ENCODE measurements at regions not wholly inside any gene's neighbourhood (a gene's known extent, or its start where the extent isn't known, plus 50 kb on each side); places are given as distances from the start of the nearest gene placed in this dataset.

DNA sequence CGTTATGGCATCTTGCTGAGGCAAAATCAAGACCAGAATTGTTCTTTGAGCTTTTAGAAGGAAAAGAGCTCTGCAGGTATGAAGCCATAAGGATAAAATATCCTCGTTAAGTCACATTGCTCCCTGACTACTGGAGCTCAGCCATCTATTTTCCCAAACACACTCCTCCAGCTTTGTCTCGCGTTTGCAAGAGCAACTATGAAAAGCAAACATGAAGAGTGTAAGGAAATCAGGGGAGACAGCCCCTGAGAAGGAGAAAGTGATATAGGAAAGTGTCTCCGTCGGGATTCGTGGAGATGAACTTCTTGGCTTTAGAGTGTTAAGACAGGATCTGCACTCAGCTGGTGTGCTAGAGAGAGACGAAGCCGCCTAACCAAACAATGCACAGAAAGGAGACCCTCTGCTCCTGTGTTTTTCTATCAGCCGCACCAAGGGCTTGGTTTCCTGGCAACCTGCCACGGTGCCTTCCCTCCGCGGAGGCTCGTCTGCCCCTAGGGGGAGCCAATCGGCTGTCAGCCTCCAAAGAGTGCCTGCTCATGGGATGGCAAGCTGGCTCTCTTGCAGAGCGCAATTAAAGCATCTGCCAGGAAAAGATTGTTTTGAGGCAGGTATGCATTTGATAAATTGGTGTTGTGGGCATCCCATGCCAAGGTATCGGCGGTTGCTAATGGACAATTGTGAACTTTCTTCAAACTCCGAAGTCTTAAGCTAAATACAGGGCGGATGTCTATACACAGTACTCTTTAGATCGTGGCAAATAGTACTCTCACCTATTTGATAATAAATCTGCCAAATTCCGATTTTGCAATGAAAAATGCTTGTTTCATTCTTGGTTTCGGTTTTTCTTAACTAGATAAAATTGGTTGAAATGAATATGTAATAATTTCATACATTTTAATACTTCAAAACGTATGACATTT is 603.2 kb downstream of the RNF144B start:
- WGBS: 45% methylated on average over 24 of the region's 24 CpGs
- no peak for DNase-seq (ENCODE audit: extremely low spot score)
- H3K4me1 ChIP-seq (ENCODE audit: insufficient read depth): no peaks in the 10 kb centered on the region
- no peak overlapping the region for H3K27ac ChIP-seq (ENCODE audit: low read depth)
- H3K4me3 ChIP-seq (ENCODE audit: low read depth, low read length): no peak overlapping the region
- H3K36me3 ChIP-seq (ENCODE audit: insufficient read depth): no peaks in the 10 kb centered on the region

DNA sequence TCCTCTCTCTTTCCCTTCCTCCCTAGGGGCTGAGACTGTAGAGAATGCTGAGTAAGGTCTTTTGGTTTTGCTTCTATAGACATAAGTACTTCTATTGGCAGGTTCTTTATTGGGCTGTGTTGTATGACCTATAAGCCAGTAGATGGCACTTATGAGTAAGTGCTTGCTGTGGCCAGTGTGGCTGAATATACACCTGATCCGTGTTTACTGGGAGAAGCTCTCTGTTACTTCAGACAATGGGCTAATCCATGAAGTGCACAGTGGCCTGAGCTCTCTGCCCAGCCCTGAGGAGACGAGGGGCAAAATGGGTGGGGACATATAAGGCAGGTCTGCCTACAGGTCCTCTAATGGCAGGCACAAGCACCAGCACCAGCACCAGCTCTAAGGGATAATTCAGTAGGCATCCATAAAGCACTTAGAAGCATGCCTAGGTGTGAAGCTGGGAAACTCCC is 610.3 kb downstream of the RNF144B start:
- H3K27ac ChIP-seq (ENCODE audit: low read depth): no peak overlapping the region
- H3K4me3 ChIP-seq (ENCODE audit: low read depth, low read length): no peak overlapping the region
- WGBS: 41% methylated on average over 2 of the region's 2 CpGs
- no peaks in the 10 kb centered on the region for H3K36me3 ChIP-seq (ENCODE audit: insufficient read depth)
- no peak for DNase-seq (ENCODE audit: extremely low spot score)
- H3K4me1 ChIP-seq (ENCODE audit: insufficient read depth): no peaks in the 10 kb centered on the region

- no peak for DNase-seq (ENCODE audit: extremely low spot score)
- no peaks in the 10 kb centered on the region for H3K4me1 ChIP-seq (ENCODE audit: insufficient read depth)
- no peak overlapping the region for H3K4me3 ChIP-seq (ENCODE audit: low read depth, low read length)
- H3K27ac ChIP-seq (ENCODE audit: low read depth): no peak overlapping the region
- 73% methylated on average over 1 of the region's 1 CpG for WGBS
- H3K36me3 ChIP-seq (ENCODE audit: insufficient read depth): no peaks in the 10 kb centered on the region
Measured at GRCh38 chr6:19002976-19003560, 615.9 kb downstream of the RNF144B start.

DNA sequence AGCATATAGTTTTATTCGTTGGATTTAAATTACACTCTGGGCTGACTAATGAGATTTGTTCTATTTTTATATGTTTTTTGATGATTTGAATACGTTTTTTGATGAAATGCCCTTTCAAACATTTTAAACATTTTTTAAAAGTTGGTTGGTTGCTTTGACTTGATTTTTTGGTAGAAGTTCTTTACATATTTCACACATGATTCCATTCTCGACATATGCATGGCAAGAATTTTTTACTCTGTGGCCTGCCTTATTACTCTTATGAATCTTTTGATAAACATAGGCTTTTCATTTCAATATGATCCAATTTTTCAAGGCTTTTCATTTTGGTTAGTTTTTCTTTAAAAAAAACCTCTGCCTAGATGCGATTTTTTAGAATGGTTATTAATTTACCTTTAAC is 617.0 kb downstream of the RNF144B start:
- 94% methylated on average over 4 of the region's 4 CpGs for WGBS
- H3K4me1 ChIP-seq (ENCODE audit: insufficient read depth): no peaks in the 10 kb centered on the region
- no peaks in the 10 kb centered on the region for H3K36me3 ChIP-seq (ENCODE audit: insufficient read depth)
- no peak for DNase-seq (ENCODE audit: extremely low spot score)
- H3K27ac ChIP-seq (ENCODE audit: low read depth): no peak overlapping the region
- H3K4me3 ChIP-seq (ENCODE audit: low read depth, low read length): no peak overlapping the region

DNA sequence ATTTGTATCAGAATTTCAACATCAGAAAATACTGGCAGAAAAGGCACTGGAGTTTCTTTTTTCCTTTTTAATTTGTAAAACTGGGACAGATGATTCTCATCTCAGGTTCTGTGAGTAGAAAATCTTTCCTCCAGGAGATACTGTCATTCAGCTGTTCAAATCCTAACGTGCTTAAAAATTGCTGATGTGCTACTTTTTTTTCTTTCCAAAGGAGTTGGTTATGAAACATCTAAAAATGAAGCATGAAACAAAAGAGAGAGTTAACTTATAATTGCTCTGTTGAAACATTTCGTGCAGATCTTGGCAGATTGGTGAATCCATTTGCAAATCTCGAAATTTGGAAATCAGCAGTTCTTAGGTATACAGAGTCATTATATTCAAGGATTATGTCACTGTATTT is 622.6 kb downstream of the RNF144B start:
- no peak for DNase-seq (ENCODE audit: extremely low spot score)
- Histone ChIP-seq H3K4me1 (ENCODE audit: insufficient read depth) (no peaks in the 10 kb centered on the region), H3K27ac (ENCODE audit: low read depth) (no peak overlapping the region), H3K36me3 (ENCODE audit: insufficient read depth) (no peaks in the 10 kb centered on the region), H3K4me3 (ENCODE audit: low read depth, low read length) (no peak overlapping the region)
- 82% methylated on average over 3 of the region's 3 CpGs for WGBS

DNA sequence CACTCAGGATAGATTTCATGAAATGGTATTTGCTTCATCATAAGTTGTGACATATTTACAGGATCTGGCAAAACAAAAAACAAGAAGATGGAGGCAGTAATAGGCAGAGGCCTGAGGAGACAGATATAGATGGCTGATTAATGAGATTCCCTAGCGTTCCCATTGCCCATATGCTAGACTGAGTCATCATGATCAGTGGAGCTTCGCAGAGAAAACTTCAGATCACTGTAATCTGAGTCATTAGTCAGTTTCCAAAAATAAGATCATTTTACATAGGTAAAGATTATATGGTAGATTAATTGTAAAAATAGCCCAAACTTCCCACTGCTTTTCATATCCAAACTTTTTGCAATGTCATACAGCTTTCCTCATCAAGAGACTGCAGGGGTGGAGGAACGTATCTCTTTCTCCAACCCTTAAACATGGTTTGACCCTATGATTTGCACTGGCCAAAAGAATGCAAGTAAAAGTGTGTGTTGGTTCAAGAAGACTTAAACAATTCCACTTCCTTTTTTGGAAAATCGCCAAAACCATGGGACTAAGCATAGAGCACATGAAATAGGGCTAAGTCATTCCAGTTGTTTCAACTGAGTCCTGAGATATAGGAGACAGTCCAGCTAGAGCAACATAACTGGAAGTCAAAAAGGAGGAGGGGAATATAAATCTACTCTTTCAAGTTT is 626.0 kb downstream of the RNF144B start:
- no peak overlapping the region for H3K4me3 ChIP-seq (ENCODE audit: low read depth, low read length)
- H3K4me1 ChIP-seq (ENCODE audit: insufficient read depth): no peaks in the 10 kb centered on the region
- H3K27ac ChIP-seq (ENCODE audit: low read depth): no peak overlapping the region
- WGBS: 81% methylated on average over 4 of the region's 4 CpGs
- no peaks in the 10 kb centered on the region for H3K36me3 ChIP-seq (ENCODE audit: insufficient read depth)
- DNase-seq (ENCODE audit: extremely low spot score): no peak

DNA sequence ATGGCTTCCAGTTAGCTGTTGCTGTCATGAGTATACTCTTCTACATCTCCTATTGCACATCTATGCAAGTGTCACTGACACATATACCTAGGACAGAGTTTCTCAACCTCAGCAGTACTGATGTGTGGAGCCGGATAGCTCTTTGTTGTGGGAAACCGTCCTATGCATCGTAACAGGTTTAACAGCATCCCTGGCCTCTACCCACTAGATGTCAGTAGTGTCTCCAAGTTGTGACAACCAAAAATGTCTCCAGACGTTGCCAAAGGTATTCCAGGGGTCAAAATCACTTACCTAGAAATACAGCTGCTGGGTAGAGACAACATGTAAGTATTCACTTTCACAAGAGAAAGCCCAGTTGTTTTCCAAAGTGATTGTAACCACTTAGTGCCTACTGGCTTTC is 637.6 kb downstream of the RNF144B start:
- 42% methylated on average over 4 of the region's 4 CpGs for WGBS
- no peak for DNase-seq (ENCODE audit: extremely low spot score)

DNA sequence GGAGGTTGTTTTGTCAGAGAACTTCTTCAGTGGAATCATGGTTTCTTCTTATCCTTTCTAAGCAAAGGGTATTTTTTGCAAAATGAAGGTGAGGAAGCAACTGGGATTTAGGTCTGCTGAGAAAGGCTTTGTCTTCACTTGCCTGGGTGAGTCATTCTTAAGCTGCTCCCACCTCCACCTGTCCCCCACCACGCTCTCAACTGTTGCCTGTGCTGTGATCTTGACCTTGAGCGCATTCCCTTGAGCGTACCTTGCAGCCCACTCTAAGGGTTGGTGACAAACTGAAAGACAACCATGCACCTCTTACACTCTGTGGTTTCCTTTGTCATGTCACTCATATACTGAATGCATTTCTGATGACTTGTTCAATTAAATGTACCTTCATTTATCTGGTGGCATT is 641.1 kb downstream of the RNF144B start:
- Histone ChIP-seq H3K36me3 (ENCODE audit: insufficient read depth) (no peaks in the 10 kb centered on the region), H3K4me1 (ENCODE audit: insufficient read depth) (no peaks in the 10 kb centered on the region), H3K4me3 (ENCODE audit: low read depth, low read length) (no peak overlapping the region), H3K27ac (ENCODE audit: low read depth) (no peak overlapping the region)
- WGBS: 81% methylated on average over 3 of the region's 3 CpGs
- DNase-seq (ENCODE audit: extremely low spot score): no peak

More for the DNA sequence above, 637.6 kb downstream of the RNF144B start:
- no peak overlapping the region for H3K4me3 ChIP-seq (ENCODE audit: low read depth, low read length)
- H3K4me1 ChIP-seq (ENCODE audit: insufficient read depth): no peaks in the 10 kb centered on the region
- no peak overlapping the region for H3K27ac ChIP-seq (ENCODE audit: low read depth)
- H3K36me3 ChIP-seq (ENCODE audit: insufficient read depth): no peaks in the 10 kb centered on the region

- Histone ChIP-seq H3K27ac (ENCODE audit: low read depth) (peak overlapping the region; percentile 38), H3K4me3 (ENCODE audit: low read depth, low read length) (no peak overlapping the region), H3K4me1 (ENCODE audit: insufficient read depth) (no peaks in the 10 kb centered on the region), H3K36me3 (ENCODE audit: insufficient read depth) (no peaks in the 10 kb centered on the region)
- no peak for DNase-seq (ENCODE audit: extremely low spot score)
Measured at GRCh38 chr6:19032591-19033295, 645.6 kb downstream of the RNF144B start.

- Histone ChIP-seq H3K4me1 (ENCODE audit: insufficient read depth) (no peaks in the 10 kb centered on the region), H3K27ac (ENCODE audit: low read depth) (no peak overlapping the region), H3K4me3 (ENCODE audit: low read depth, low read length) (no peak overlapping the region), H3K36me3 (ENCODE audit: insufficient read depth) (no peaks in the 10 kb centered on the region)
- WGBS: 78% methylated on average over 1 of the region's 1 CpG
- DNase-seq (ENCODE audit: extremely low spot score): no peak
Measured at GRCh38 chr6:19033683-19034082, 646.5 kb downstream of the RNF144B start.

DNA sequence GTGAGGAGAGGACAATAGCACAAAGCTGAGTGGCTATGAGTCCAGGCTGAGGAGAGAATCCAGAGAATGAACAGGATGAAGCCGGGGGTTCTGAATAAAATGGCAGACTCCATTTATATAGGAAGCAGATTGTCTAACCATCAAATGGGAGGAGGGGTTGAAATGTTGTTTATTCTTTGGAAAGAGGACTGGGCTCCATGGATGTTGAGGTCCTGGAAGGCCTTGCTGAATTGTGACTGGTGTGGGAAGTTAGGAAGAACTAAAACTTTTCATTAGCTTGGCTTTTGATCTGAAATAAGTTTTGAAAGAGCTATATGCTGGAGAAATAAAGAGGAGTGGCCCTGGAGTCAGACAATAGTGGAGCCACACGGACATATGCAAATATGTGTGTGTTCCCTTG is 647.8 kb downstream of the RNF144B start:
- DNase-seq (ENCODE audit: extremely low spot score): no peak
- 68% methylated on average over 2 of the region's 2 CpGs for WGBS
- no peak overlapping the region for H3K27ac ChIP-seq (ENCODE audit: low read depth)
- no peak overlapping the region for H3K4me3 ChIP-seq (ENCODE audit: low read depth, low read length)
- no peaks in the 10 kb centered on the region for H3K36me3 ChIP-seq (ENCODE audit: insufficient read depth)
- no peaks in the 10 kb centered on the region for H3K4me1 ChIP-seq (ENCODE audit: insufficient read depth)

- 32% methylated on average over 7 of the region's 7 CpGs for WGBS
- Histone ChIP-seq H3K4me1 (ENCODE audit: insufficient read depth) (no peaks in the 10 kb centered on the region), H3K4me3 (ENCODE audit: low read depth, low read length) (no peak overlapping the region), H3K27ac (ENCODE audit: low read depth) (peak overlapping the region; percentile 18), H3K36me3 (ENCODE audit: insufficient read depth) (no peaks in the 10 kb centered on the region)
- no peak for DNase-seq (ENCODE audit: extremely low spot score)
Measured at GRCh38 chr6:19035461-19036195, 648.5 kb downstream of the RNF144B start.

DNA sequence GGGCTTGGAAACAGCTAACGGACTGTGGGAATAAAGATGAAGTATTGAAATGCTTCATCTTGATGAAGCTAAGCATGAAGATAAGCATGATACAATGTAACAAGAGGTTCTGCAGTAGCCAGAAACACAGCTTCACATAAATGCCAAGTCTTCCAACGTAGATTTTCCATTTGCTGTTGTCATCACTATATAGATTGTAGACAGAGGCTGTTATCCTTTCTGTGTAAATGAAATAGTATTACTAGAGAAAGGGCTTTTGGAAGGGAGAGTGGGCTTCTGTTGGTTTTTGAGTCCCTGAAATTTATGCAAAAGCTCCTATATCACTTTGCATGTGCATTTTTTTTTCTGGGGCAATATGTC is 649.0 kb downstream of the RNF144B start:
- Histone ChIP-seq H3K4me1 (ENCODE audit: insufficient read depth) (no peaks in the 10 kb centered on the region), H3K36me3 (ENCODE audit: insufficient read depth) (no peaks in the 10 kb centered on the region), H3K4me3 (ENCODE audit: low read depth, low read length) (no peak overlapping the region), H3K27ac (ENCODE audit: low read depth) (peak overlapping the region; percentile 18)
- 47% methylated on average over 2 of the region's 2 CpGs for WGBS
- DNase-seq (ENCODE audit: extremely low spot score): no peak
